ENCODE measurements at regions not wholly inside any gene's neighbourhood (a gene's known extent, or its start where the extent isn't known, plus 50 kb on each side); places are given as distances from the start of the nearest gene placed in this dataset.

- no peak for DNase-seq (ENCODE audit: extremely low spot score in 2 of 2)
- H3K4me3 ChIP-seq, result no peak overlapping the region
- intact Hi-C loops (cut with DNase I), result no loop called here
- no peaks in the 10 kb centered on the region for H3K4me1 ChIP-seq
- no peak overlapping the region for H3K27ac ChIP-seq
- TF ChIP-seq POLR2AphosphoS5 (IDR thresholded peaks at IDR 0.05; ENCODE audit: insufficient read depth in 1 of 2, low read depth in 1 of 2), result no peak
- no peaks in the 10 kb centered on the region for H3K27me3 ChIP-seq
- H3K9me3 ChIP-seq, result no peaks in the 10 kb centered on the region
- no peaks in the 10 kb centered on the region for H3K36me3 ChIP-seq
Observed at GRCh38 chr7:131970602-131971001, 414.2 kb upstream of the PODXL start.

- no peaks in the 10 kb centered on the region for H3K27me3 ChIP-seq
- no peaks in the 10 kb centered on the region for H3K4me1 ChIP-seq
- H3K9me3 ChIP-seq, result no peaks in the 10 kb centered on the region
- H3K36me3 ChIP-seq, result no peaks in the 10 kb centered on the region
- no peak overlapping the region for H3K4me3 ChIP-seq
- TF ChIP-seq POLR2AphosphoS5 (IDR thresholded peaks at IDR 0.05; ENCODE audit: insufficient read depth in 1 of 2, low read depth in 1 of 2) (no peak), POLR2A (IDR thresholded peaks at IDR 0.05) (no peak), CTCF (IDR thresholded peaks at IDR 0.05) (no peak)
- no peak overlapping the region for H3K27ac ChIP-seq
- intact Hi-C loops (cut with DNase I), result no loop called here
- DNase-seq (ENCODE audit: extremely low spot score in 2 of 2), result no peak
Observed at GRCh38 chr7:131969560-131969959, 413.1 kb upstream of the PODXL start.

- TF ChIP-seq POLR2A (IDR thresholded peaks at IDR 0.05) (no peak), CTCF (IDR thresholded peaks at IDR 0.05) (no peak), POLR2AphosphoS5 (IDR thresholded peaks at IDR 0.05; ENCODE audit: insufficient read depth in 1 of 2, low read depth in 1 of 2) (no peak)
- no peak overlapping the region for H3K27ac ChIP-seq
- H3K27me3 ChIP-seq, result no peaks in the 10 kb centered on the region
- no peaks in the 10 kb centered on the region for H3K9me3 ChIP-seq
- no peaks in the 10 kb centered on the region for H3K4me1 ChIP-seq
- intact Hi-C loops (cut with DNase I), result no loop called here
- H3K4me3 ChIP-seq, result no peak overlapping the region
- no peak for DNase-seq (ENCODE audit: extremely low spot score in 2 of 2)
- no peaks in the 10 kb centered on the region for H3K36me3 ChIP-seq
Observed at GRCh38 chr7:131967216-131967730, 410.8 kb upstream of the PODXL start.

GRCh38 chr7:131964203-131964602 lies 407.8 kb upstream of the PODXL start:
- no peaks in the 10 kb centered on the region for H3K27me3 ChIP-seq
- H3K27ac ChIP-seq, result no peak overlapping the region
- no peaks in the 10 kb centered on the region for H3K4me1 ChIP-seq
- H3K9me3 ChIP-seq, result no peaks in the 10 kb centered on the region
- H3K4me3 ChIP-seq, result no peak overlapping the region
- intact Hi-C loops (cut with DNase I), result no loop called here
- H3K36me3 ChIP-seq, result no peaks in the 10 kb centered on the region
- no peak for DNase-seq (ENCODE audit: extremely low spot score in 2 of 2)
- no peak for TF ChIP-seq CTCF (IDR thresholded peaks at IDR 0.05)
- no peak for TF ChIP-seq POLR2AphosphoS5 (IDR thresholded peaks at IDR 0.05; ENCODE audit: insufficient read depth in 1 of 2, low read depth in 1 of 2)
- TF ChIP-seq POLR2A (IDR thresholded peaks at IDR 0.05), result no peak

- H3K27me3 ChIP-seq, result no peaks in the 10 kb centered on the region
- no peaks in the 10 kb centered on the region for H3K36me3 ChIP-seq
- H3K4me1 ChIP-seq, result no peaks in the 10 kb centered on the region
- H3K9me3 ChIP-seq, result no peaks in the 10 kb centered on the region
- intact Hi-C loops (cut with DNase I), result no loop called here
- DNase-seq (ENCODE audit: extremely low spot score in 2 of 2), result no peak
- no peak overlapping the region for H3K27ac ChIP-seq
- TF ChIP-seq POLR2A (IDR thresholded peaks at IDR 0.05) (no peak), CTCF (IDR thresholded peaks at IDR 0.05) (no peak), POLR2AphosphoS5 (IDR thresholded peaks at IDR 0.05; ENCODE audit: insufficient read depth in 1 of 2, low read depth in 1 of 2) (no peak)
- no peak overlapping the region for H3K4me3 ChIP-seq
Observed at GRCh38 chr7:131961054-131961680, 404.7 kb upstream of the PODXL start.

Data from vagina (tissue), 2 donors.